ENCODE measurements at regions not wholly inside any gene's neighbourhood (a gene's known extent, or its start where the extent isn't known, plus 50 kb on each side); places are given as distances from the start of the nearest gene placed in this dataset.

- H3K27me3 ChIP-seq (replicated peaks in 1 of 4; ENCODE audit: control insufficient read depth in 3 of 4, extremely low read depth in 1 of 4, insufficient read depth in 3 of 4, low read length in 3 of 4), result no peaks in the 10 kb centered on the region
- no peaks in the 10 kb centered on the region for H4K20me1 ChIP-seq (replicated peaks in 1 of 2; ENCODE audit: control insufficient read depth in 1 of 2, insufficient read depth in 2 of 2, low read length in 2 of 2)
- no peaks in the 10 kb centered on the region for H3K23me2 ChIP-seq (ENCODE audit: low read depth, low read length)
- ChIA-PET POLR2A (ENCODE audit: partially characterized antibody) (no interaction called here), CTCF (ENCODE audit: partially characterized antibody) (no interaction called here)
- no peak overlapping the region for H2BK15ac ChIP-seq (ENCODE audit: low read length)
- H3K18ac ChIP-seq (ENCODE audit: extremely low read depth, low read length), result no peak overlapping the region
- H2BK12ac ChIP-seq (ENCODE audit: low read depth, low read length), result no peak overlapping the region
- no peak overlapping the region for H4K5ac ChIP-seq (ENCODE audit: insufficient read length, low read depth, low read length)
- H3K9me3 ChIP-seq (ENCODE audit: insufficient read depth in 2 of 2, low read depth in 1 of 2, low read length in 1 of 2), result no peaks in the 10 kb centered on the region; a peak in 1 of 4 replicates
- 86% methylated on average over 5 of the region's 5 CpGs; no CpG with 5 or more reads in 1 of the 2 experiments for WGBS, 2 experiments (ENCODE audit: extremely low coverage in 1 of 2, insufficient coverage in 1 of 2, insufficient read length in 1 of 2, insufficient replicate concordance in 2 of 2, low coverage in 1 of 2, low lambda C conversion rate in 2 of 2, missing lambda C conversion rate in 1 of 2)
- H2AK5ac ChIP-seq (ENCODE audit: low read depth, low read length), result no peak overlapping the region
- no peak overlapping the region for H3K4ac ChIP-seq (replicated peaks; ENCODE audit: insufficient read length, low read depth, low read length)
- FAIRE-seq (no peak), DNase-seq (ENCODE audit: low read depth in 1 of 2, low spot score in 2 of 2) (no peak)
- no peak overlapping the region for H3K14ac ChIP-seq (ENCODE audit: insufficient read length)
- no peak overlapping the region for H3K9ac ChIP-seq (replicated peaks in 1 of 4; ENCODE audit: extremely low read depth in 1 of 4, low read depth in 3 of 4, low read length in 3 of 4)
- H3K4me2 ChIP-seq (ENCODE audit: insufficient read depth in 1 of 2, low read depth in 2 of 2, low read length in 2 of 2), result no peak overlapping the region
- no peak overlapping the region for H2AFZ ChIP-seq (ENCODE audit: low read length)
- H2BK120ac ChIP-seq (replicated peaks; ENCODE audit: low read depth, low read length), result no peak overlapping the region
- no peaks in the 10 kb centered on the region for H3K36me3 ChIP-seq (ENCODE audit: control insufficient read depth in 2 of 4, insufficient read depth in 4 of 4, low read length in 3 of 4)
- no peak overlapping the region for H3K23ac ChIP-seq (ENCODE audit: insufficient read length)
- no peak overlapping the region for H4K91ac ChIP-seq (replicated peaks; ENCODE audit: insufficient read length, low read length)
- no peak overlapping the region for H3K56ac ChIP-seq (replicated peaks; ENCODE audit: insufficient read length, low read depth, low read length)
- H2BK5ac ChIP-seq (ENCODE audit: low read depth, low read length), result no peak overlapping the region
- no peaks in the 10 kb centered on the region for H3K79me1 ChIP-seq (ENCODE audit: low read depth, low read length)
- H3K4me3 ChIP-seq (ENCODE audit: extremely low read depth in 1 of 4, insufficient read depth in 2 of 4, low read depth in 3 of 4, low read length in 4 of 4), result no peak overlapping the region
- no peak overlapping the region for H2BK20ac ChIP-seq (ENCODE audit: low read length)
- peaks cover 0 to 4% (median 1%) of the 10 kb centered on the region in 4 experiments; a peak in 4 of 7 replicates for H3K4me1 ChIP-seq (replicated peaks in 1 of 4; ENCODE audit: control insufficient read depth in 3 of 4, insufficient read depth in 4 of 4, low read length in 3 of 4)
- H3K79me2 ChIP-seq (ENCODE audit: control insufficient read depth in 1 of 2, insufficient read depth in 2 of 2, low read length in 2 of 2), result no peaks in the 10 kb centered on the region
- no peak overlapping the region for H4K8ac ChIP-seq (ENCODE audit: extremely low read depth, insufficient read depth, low read length)
- no peak overlapping the region for H3K27ac ChIP-seq (ENCODE audit: low read depth, low read length)
- TF ChIP-seq CEBPB (IDR thresholded peaks at IDR 0.05; ENCODE audit: low read depth, low read length), result no peak
- TF ChIP-seq KDM5A (IDR thresholded peaks at IDR 0.05; ENCODE audit: low read length), result no peak
- TF ChIP-seq JUND (IDR thresholded peaks at IDR 0.05; ENCODE audit: low read length), result no peak
- no peak for TF ChIP-seq POU5F1 (IDR thresholded peaks at IDR 0.05; ENCODE audit: low read depth, low read length)
- TF ChIP-seq RXRA (IDR thresholded peaks at IDR 0.05; ENCODE audit: insufficient read depth, low read depth, low read length), result no peak
- TF ChIP-seq EZH2 (IDR thresholded peaks at IDR 0.05; ENCODE audit: low read depth, low read length, severe bottlenecking), result no peak
Observed at GRCh38 chr5:82806513-82806912, 270.7 kb downstream of the TMEM167A start.

All from H1 (cell line).